ENCODE measurements at regions not wholly inside any gene's neighbourhood (a gene's known extent, or its start where the extent isn't known, plus 50 kb on each side); places are given as distances from the start of the nearest gene placed in this dataset.

DNA sequence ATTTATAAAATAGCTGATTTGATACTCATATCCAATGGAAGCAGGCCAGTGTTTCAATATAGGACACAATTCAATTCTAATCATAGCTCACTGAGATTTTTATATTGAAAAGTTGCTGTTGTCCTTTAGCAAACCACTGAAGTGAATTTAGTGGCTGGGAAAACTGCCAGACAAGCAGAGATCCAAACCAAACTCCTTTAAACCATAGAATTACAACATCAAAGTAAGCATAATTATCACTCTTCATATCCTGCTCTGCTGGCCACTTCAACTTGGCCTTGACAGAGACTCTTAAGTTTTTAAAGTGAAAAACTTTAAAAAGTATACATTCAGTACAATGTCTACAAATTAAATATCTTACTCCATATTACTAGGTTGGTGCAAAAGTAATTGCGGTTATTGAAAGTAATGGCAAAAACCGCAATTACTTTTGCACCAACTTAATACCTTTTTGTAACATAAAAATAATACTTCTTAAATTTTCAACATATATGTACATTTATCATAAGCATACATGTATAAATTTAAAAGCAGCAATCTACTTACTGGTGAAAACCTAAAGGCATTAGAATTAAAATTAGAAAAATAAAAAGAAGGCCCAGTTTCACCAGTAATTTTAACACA is 433.0 kb downstream of the PCDH10 start:
- no peak overlapping the region for H3K14ac ChIP-seq (ENCODE audit: low read length)
- no CpG with 5 or more reads among the region's 2 CpGs for WGBS, 2 donors (ENCODE audit: extremely low coverage in 2 of 2, insufficient read length in 2 of 2, insufficient replicate concordance in 1 of 2)
- H3K36me3 ChIP-seq (replicated peaks in 1 of 2; ENCODE audit: control insufficient read depth in 2 of 2, insufficient read depth in 2 of 2, low read length in 2 of 2) = no peaks in the 10 kb centered on the region
- H3K4me3 ChIP-seq (ENCODE audit: low read length in 2 of 2) = no peak overlapping the region
- H3K4me2 ChIP-seq (ENCODE audit: insufficient read depth, low read length, poor library complexity, severe bottlenecking) = no peak overlapping the region
- no peaks in the 10 kb centered on the region for H3K4me1 ChIP-seq (ENCODE audit: control insufficient read depth in 2 of 2, insufficient read depth in 1 of 2, low read depth in 1 of 2, low read length in 2 of 2)
- no peak overlapping the region for H2BK15ac ChIP-seq (ENCODE audit: low read length)
- no peak overlapping the region for H3K27ac ChIP-seq (replicated peaks; ENCODE audit: low read length)
- no peak overlapping the region for H3K18ac ChIP-seq (ENCODE audit: low read length)
- no peak overlapping the region for H3K9ac ChIP-seq (ENCODE audit: low read depth, low read length, poor library complexity)
- no peak overlapping the region for H3K23ac ChIP-seq (ENCODE audit: low read depth, low read length, poor library complexity)
- no peak overlapping the region for H4K91ac ChIP-seq (ENCODE audit: low read depth, low read length, poor library complexity)
- H2BK120ac ChIP-seq (ENCODE audit: low read depth, low read length) = no peak overlapping the region
- H4K8ac ChIP-seq (ENCODE audit: low read depth, low read length) = no peak overlapping the region
- no peak overlapping the region for H2BK12ac ChIP-seq (ENCODE audit: low read length)
- H3K4ac ChIP-seq (ENCODE audit: low read length) = no peak overlapping the region
- H3K27me3 ChIP-seq (ENCODE audit: control insufficient read depth in 3 of 3, insufficient read depth in 3 of 3, low read depth in 1 of 3, low read length in 3 of 3) = no peaks in the 10 kb centered on the region
- no peak overlapping the region for H2BK5ac ChIP-seq (ENCODE audit: low read length)
- H2AFZ ChIP-seq (ENCODE audit: low read length) = no peak overlapping the region
- no peak for DNase-seq (ENCODE audit: low spot score)
- H3K9me3 ChIP-seq (replicated peaks in 1 of 2; ENCODE audit: control insufficient read depth in 2 of 2, insufficient read depth in 1 of 2, low read depth in 1 of 2, low read length in 2 of 2) = peaks cover 3 to 4% of the 10 kb centered on the region in 2 donors
- no peak overlapping the region for H2AK5ac ChIP-seq (ENCODE audit: low read depth, low read length)
- H3K79me1 ChIP-seq (ENCODE audit: low read depth, low read length) = no peaks in the 10 kb centered on the region

DNA sequence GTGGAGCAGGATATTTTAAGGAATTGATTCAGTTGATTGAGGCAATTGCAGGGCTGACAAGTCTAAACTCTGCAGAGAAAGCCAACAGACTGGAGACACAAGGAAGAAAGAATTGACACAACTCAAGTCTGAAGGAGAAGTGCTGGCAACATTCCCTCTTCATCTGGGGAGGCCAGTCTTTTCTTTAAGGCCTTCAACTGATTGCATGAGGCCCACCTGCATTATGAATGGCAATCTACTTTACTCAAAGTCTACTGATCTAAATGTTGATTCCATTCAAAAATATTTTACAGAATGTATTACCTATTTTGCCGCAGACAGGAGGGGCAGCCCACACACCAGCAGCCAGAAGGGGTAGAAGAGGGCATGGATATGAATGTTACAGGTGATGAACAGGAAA is 425.2 kb downstream of the PCDH10 start:
- Histone ChIP-seq H3K4me1 (ENCODE audit: control insufficient read depth in 2 of 2, insufficient read depth in 1 of 2, low read depth in 1 of 2, low read length in 2 of 2) (no peaks in the 10 kb centered on the region), H2BK5ac (ENCODE audit: low read length) (no peak overlapping the region), H2BK15ac (ENCODE audit: low read length) (no peak overlapping the region), H3K27me3 (ENCODE audit: control insufficient read depth in 3 of 3, insufficient read depth in 3 of 3, low read depth in 1 of 3, low read length in 3 of 3) (no peaks in the 10 kb centered on the region), H3K4ac (ENCODE audit: low read length) (no peak overlapping the region), H3K4me2 (ENCODE audit: insufficient read depth, low read length, poor library complexity, severe bottlenecking) (no peak overlapping the region), H2AK5ac (ENCODE audit: low read depth, low read length) (no peak overlapping the region), H4K8ac (ENCODE audit: low read depth, low read length) (no peak overlapping the region), H3K79me1 (ENCODE audit: low read depth, low read length) (no peaks in the 10 kb centered on the region), H2AFZ (ENCODE audit: low read length) (no peak overlapping the region), H4K91ac (ENCODE audit: low read depth, low read length, poor library complexity) (no peak overlapping the region), H2BK12ac (ENCODE audit: low read length) (no peak overlapping the region), H3K27ac (replicated peaks; ENCODE audit: low read length) (no peak overlapping the region), H2BK120ac (ENCODE audit: low read depth, low read length) (no peak overlapping the region), H3K18ac (ENCODE audit: low read length) (no peak overlapping the region), H3K14ac (ENCODE audit: low read length) (no peak overlapping the region), H3K36me3 (replicated peaks in 1 of 2; ENCODE audit: control insufficient read depth in 2 of 2, insufficient read depth in 2 of 2, low read length in 2 of 2) (no peaks in the 10 kb centered on the region), H3K4me3 (ENCODE audit: low read length in 2 of 2) (no peak overlapping the region), H3K9ac (ENCODE audit: low read depth, low read length, poor library complexity) (no peak overlapping the region), H3K9me3 (replicated peaks in 1 of 2; ENCODE audit: control insufficient read depth in 2 of 2, insufficient read depth in 1 of 2, low read depth in 1 of 2, low read length in 2 of 2) (no peaks in the 10 kb centered on the region), H3K23ac (ENCODE audit: low read depth, low read length, poor library complexity) (no peak overlapping the region)
- no CpG with 5 or more reads among the region's 1 CpG for WGBS, 2 donors (ENCODE audit: extremely low coverage in 2 of 2, insufficient read length in 2 of 2, insufficient replicate concordance in 1 of 2)
- no peak for DNase-seq (ENCODE audit: low spot score)

DNA sequence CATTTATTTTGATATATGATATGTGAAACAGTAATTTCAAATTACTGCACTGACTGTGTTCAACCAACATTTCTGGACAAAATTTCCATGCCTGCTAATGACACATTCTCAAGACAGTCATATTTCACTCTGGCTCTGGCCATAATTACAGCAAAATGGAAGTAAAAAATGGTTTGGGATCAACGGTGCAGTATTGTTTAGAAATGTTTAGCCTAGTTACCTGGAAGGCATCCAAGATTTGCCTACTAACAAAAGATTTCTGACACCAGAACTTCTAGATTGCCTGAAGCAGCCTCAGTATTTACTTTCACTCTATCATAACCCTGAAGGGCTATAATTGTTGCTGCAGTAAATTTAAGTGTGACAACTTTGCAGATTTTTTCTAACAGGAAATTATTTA is 416.3 kb downstream of the PCDH10 start:
- Histone ChIP-seq H2AFZ (ENCODE audit: low read length) (peak overlapping the region; percentile 28), H3K18ac (ENCODE audit: low read length) (no peak overlapping the region), H2BK15ac (ENCODE audit: low read length) (no peak overlapping the region), H3K4me3 (ENCODE audit: low read length in 2 of 2) (no peak overlapping the region), H3K27me3 (ENCODE audit: control insufficient read depth in 3 of 3, insufficient read depth in 3 of 3, low read depth in 1 of 3, low read length in 3 of 3) (no peaks in the 10 kb centered on the region), H3K4ac (ENCODE audit: low read length) (no peak overlapping the region), H2AK5ac (ENCODE audit: low read depth, low read length) (no peak overlapping the region), H3K79me1 (ENCODE audit: low read depth, low read length) (no peaks in the 10 kb centered on the region), H3K9me3 (replicated peaks in 1 of 2; ENCODE audit: control insufficient read depth in 2 of 2, insufficient read depth in 1 of 2, low read depth in 1 of 2, low read length in 2 of 2) (no peaks in the 10 kb centered on the region), H3K4me2 (ENCODE audit: insufficient read depth, low read length, poor library complexity, severe bottlenecking) (no peak overlapping the region), H4K91ac (ENCODE audit: low read depth, low read length, poor library complexity) (no peak overlapping the region), H2BK120ac (ENCODE audit: low read depth, low read length) (no peak overlapping the region), H3K23ac (ENCODE audit: low read depth, low read length, poor library complexity) (no peak overlapping the region), H3K4me1 (ENCODE audit: control insufficient read depth in 2 of 2, insufficient read depth in 1 of 2, low read depth in 1 of 2, low read length in 2 of 2) (no peaks in the 10 kb centered on the region), H3K36me3 (replicated peaks in 1 of 2; ENCODE audit: control insufficient read depth in 2 of 2, insufficient read depth in 2 of 2, low read length in 2 of 2) (no peaks in the 10 kb centered on the region), H3K14ac (ENCODE audit: low read length) (no peak overlapping the region), H4K8ac (ENCODE audit: low read depth, low read length) (no peak overlapping the region), H3K9ac (ENCODE audit: low read depth, low read length, poor library complexity) (no peak overlapping the region), H3K27ac (replicated peaks; ENCODE audit: low read length) (no peak overlapping the region), H2BK12ac (ENCODE audit: low read length) (no peak overlapping the region), H2BK5ac (ENCODE audit: low read length) (no peak overlapping the region)
- DNase-seq (ENCODE audit: low spot score) = no peak
- no CpG with 5 or more reads among the region's 1 CpG for WGBS, 2 donors (ENCODE audit: extremely low coverage in 2 of 2, insufficient read length in 2 of 2, insufficient replicate concordance in 1 of 2)

DNA sequence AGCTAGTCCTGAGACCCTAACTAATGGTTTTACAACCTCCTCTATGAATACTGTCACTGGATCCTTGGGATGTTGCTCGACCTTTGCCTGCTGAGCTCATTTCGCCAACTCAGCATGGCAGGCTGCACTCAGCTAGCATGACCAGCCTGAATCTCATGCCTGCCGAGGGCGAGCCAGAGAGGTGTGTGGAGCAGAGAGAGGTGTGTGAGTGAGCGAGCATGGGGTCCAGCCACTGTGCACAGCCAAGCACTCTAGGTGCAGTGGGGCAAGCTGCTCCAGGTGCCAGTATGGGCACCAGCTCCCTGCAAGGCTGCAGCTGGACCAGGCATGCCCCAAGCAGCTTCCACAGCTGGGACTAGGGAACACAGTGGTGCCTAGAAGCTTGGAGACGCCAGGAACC is 410.9 kb downstream of the PCDH10 start:
- Histone ChIP-seq H3K23ac (ENCODE audit: low read depth, low read length, poor library complexity) (peak overlapping the region; percentile 67), H2AFZ (ENCODE audit: low read length) (peak overlapping the region; percentile 69), H3K9me3 (replicated peaks in 1 of 2; ENCODE audit: control insufficient read depth in 2 of 2, insufficient read depth in 1 of 2, low read depth in 1 of 2, low read length in 2 of 2) (no peaks in the 10 kb centered on the region), H3K27ac (replicated peaks; ENCODE audit: low read length) (no peak overlapping the region), H2BK5ac (ENCODE audit: low read length) (no peak overlapping the region), H2BK12ac (ENCODE audit: low read length) (no peak overlapping the region), H3K4me3 (ENCODE audit: low read length in 2 of 2) (peak overlapping the region in 1 of 2 donors; percentile 20), H2BK120ac (ENCODE audit: low read depth, low read length) (no peak overlapping the region), H2AK5ac (ENCODE audit: low read depth, low read length) (no peak overlapping the region), H3K9ac (ENCODE audit: low read depth, low read length, poor library complexity) (no peak overlapping the region), H2BK15ac (ENCODE audit: low read length) (no peak overlapping the region), H3K14ac (ENCODE audit: low read length) (no peak overlapping the region), H4K91ac (ENCODE audit: low read depth, low read length, poor library complexity) (no peak overlapping the region), H4K8ac (ENCODE audit: low read depth, low read length) (peak overlapping the region; percentile 86), H3K18ac (ENCODE audit: low read length) (peak overlapping the region; percentile 81), H3K4me2 (ENCODE audit: insufficient read depth, low read length, poor library complexity, severe bottlenecking) (no peak overlapping the region), H3K4me1 (ENCODE audit: control insufficient read depth in 2 of 2, insufficient read depth in 1 of 2, low read depth in 1 of 2, low read length in 2 of 2) (peaks cover 0 to 2% of the 10 kb centered on the region in 2 donors), H3K27me3 (ENCODE audit: control insufficient read depth in 3 of 3, insufficient read depth in 3 of 3, low read depth in 1 of 3, low read length in 3 of 3) (no peaks in the 10 kb centered on the region), H3K79me1 (ENCODE audit: low read depth, low read length) (no peaks in the 10 kb centered on the region), H3K4ac (ENCODE audit: low read length) (no peak overlapping the region), H3K36me3 (replicated peaks in 1 of 2; ENCODE audit: control insufficient read depth in 2 of 2, insufficient read depth in 2 of 2, low read length in 2 of 2) (no peaks in the 10 kb centered on the region)
- no peak for DNase-seq (ENCODE audit: low spot score)
- no CpG with 5 or more reads among the region's 6 CpGs for WGBS, 2 donors (ENCODE audit: extremely low coverage in 2 of 2, insufficient read length in 2 of 2, insufficient replicate concordance in 1 of 2)
